Activated CD4-positive, alpha-beta T cell treated with anti-CD3 and anti-CD28 coated beads for 48 hours (primary cell): ENCODE measurements at regions not wholly inside any gene's neighbourhood (a gene's known extent, or its start where the extent isn't known, plus 50 kb on each side); places are given as distances from the start of the nearest gene placed in this dataset.
"Not testable (repeated sequence)": the region's sequence is repeated elsewhere in the genome, so short reads cannot be mapped to it uniquely, and the experiment has no call there.

Experiments
- DNase-seq: peaks from one replicate; pipeline ENCODE4 v3.0.0-alpha.2; 2020

DNA sequence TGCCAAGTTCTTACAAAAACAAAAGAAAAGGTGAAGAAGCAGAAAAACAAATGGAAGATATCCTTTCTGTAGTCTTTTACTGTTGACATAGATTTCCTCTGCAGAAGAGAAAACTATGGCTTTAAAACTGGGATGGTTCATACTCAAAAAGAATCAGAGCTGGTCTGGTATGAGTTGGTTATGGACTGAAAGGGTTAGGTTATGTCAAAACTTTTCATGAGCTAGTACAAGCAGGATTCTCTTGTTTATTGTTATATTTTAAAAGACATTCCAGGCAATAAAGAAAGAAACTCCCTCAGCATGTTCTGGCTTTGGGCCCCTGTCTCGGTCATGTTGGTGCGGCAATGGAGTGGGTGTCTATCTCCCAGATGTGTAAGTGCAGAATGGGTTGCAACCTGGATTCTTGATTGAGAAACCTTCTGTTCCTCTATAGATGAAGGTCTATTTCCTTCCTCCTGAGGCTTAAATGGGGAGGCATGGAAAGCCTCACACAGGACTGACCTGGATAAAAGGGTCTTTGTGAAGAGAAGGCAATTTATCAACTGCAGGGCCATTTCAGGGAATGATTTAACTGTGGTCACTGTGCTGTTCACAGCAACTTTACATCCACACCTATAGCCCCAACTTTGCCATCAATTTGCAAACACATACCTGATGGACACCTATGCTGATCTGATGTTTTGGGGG lies 209.6 kb upstream of the TNC start:
- DNase-seq = no peak

DNA sequence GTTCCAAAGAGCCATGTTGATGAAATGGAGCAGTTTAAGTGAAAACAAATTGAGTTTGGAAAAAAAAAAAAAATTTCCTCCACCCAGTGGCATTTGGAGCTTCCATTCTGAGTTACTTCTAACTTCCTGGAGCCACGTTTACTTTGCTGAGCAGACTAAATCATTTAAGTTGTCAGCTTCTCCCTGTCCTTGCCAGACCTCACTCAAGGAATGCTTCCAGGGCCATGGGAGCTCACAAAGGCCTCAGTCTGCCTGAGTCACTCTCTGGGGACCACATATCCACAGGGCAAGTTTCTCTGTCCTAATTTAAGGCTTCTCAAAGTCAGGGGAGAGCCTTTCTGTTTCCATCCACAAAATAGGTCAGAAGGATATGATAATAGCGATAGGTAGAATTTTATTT lies 210.3 kb upstream of the TNC start:
- no peak for DNase-seq

DNA sequence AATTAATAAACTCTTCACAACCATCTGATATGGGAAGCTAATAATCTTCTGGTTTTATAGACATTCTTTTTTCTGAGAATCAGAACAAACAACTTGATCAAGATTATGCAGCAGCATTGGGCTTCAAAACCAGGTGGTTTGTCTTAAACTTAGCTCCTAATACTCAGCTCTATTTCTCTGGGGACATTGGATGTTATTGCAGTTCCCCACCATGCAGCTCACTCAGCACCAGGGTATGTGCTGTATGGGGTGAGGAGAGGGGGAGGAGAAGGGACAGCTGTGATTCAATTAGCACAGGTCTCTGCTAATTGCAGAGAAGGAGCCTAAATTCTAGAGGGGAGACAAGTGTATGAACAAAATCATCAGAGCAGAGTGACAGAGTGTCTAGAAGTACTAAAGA lies 210.7 kb upstream of the TNC start:
- DNase-seq = no peak

DNA sequence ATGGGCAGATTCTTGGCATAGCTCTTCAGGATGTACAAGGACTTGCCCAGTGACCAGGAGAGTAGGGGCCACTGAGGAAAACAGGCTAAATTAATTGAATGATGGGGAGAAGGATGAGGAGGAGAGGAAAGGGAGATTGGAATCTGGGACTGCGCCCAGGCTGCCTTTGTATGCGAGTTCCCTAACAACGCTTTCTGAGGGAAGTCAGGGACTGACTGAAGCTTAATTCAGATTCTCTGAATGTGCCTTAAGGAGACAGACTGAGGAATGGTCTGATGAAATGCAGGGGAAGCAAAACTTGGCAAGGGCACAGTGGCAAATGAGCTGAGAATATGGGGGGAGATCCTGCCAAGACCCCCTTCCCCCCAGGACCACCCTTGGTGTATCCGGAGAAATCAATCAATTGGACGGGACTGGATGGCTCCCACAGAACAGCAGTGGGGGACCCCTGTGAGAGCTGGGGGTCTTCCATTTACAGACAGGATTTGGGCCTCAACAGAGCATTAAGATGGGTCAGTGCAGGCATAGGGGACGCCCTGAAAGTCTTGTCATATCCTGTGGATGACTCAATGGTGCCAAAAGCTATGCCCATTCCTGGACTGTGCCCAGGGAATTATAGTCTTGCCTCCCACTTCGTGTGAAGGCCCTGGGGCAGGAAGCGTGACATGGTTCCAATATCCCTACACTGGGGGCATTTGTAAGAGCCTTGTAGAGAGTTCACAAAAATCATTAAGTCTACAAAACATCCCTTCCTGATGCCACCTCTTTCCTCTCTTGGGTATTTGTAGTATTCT lies 215.5 kb upstream of the TNC start:
- DNase-seq = no peak

DNA sequence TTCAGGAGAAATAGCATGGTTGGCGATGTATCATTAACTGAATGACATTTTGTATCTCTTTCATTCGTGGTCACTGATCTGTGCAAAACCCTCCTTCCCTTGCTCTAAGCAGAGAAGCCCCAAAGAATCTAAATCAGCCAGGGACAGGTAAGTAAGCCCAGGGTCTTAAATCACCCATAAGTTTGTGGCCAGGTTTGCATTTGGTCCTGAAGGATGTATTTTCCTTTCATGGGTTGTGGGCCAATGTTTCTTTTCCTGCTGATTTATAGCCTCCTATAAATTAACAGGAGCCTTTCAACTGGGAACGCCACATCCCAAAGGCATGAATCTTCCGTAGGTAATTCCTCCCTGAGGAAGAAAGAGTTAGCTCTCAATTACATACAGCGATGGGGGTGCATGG lies 217.5 kb upstream of the TNC start:
- no peak for DNase-seq

DNA sequence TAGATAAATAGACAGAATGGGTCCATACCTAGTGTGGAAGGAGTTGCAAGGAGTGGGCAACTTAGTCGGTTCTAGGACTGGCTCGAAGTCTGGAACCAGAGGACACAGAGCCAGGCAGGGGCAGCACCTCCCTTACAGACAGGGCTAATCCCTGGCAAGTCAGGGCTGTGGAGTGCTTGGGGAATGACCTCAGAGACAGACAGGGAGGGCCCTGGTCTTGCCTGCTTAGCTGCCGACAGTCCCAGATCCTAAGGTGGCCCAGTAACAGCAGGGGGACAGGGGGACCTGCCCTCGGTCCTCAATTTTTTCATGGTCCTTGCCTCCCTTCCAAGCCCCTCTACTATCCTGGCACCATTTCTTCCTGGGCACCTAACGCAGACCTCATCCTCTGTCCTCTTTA lies 222.4 kb upstream of the TNC start:
- no peak for DNase-seq

DNA sequence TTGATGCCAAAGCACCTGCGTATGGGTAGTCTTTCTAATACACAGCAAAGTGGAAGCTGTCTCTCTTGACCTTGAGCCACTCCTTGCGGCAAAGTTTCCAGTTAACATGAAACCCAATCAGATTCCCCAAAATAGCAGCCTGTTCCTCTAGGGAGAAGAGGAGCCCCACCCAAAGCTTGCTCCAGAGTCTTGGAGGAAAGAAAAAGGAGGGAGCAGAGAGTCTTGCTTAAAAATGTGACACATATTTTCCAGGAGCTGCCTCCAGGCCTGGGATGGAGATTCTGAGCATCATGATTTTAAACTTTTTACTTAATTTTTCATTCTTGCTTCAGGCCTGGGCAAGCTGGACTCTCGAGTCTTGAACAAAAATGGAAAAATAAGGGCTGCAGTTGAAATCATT lies 223.5 kb upstream of the TNC start:
- DNase-seq = no peak

DNA sequence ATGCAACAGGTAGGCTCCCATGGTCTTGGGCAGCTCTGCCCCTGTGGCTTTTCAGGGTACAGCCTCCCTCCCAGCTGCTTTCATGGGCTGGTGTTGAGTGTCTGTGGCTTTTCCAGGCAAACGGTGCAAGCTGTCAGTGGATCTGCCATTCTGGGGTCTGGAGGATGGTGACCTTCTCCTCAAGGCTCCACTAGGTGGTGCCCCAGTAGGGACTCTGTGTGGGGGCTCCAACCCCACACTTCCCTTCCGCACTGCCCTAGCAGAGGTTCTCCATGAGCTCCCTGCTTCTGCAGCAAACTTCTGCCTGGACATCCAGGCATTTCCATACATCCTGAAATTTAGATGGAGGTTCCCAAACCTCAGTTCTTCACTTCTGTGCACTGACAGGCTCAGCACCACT lies 229.8 kb upstream of the TNC start:
- not testable (repeated sequence) for DNase-seq

DNA sequence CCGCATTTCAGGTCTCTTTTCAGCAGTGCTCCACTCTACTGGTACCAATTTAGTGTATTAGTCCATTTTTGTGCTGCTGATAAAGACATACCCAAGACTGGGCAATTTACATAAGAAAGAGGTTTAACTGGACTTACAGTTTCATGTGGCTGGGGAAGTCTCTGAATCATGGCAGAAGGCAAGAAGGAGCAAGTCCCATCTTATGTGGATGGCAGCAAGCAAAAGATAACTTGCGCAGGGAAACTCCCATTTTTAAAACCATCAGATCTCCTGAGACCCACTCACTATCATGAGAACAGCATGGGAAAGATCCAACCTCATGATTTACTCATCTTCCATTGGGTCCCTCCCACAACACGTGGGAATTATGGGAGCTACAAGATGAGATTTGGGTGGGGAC lies 231.0 kb upstream of the TNC start:
- DNase-seq = not testable (repeated sequence)

DNA sequence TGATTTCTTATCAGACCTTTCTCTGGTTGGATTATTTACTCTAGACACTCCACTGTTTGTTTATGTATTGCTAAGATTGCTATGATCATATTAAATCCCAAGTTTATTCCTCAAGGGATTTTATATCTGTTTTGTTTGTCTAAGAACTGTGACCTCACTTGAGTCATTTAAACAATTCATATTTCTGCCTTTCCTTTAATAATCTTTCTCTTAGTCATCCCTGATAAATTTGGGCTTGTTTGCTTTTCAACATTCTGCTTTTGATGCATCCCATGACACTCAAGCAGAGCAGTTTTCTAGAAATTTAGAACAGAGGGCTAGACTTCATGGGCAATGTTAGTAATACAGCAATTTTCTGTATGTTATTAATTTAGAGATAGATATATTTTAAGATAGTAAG lies 231.6 kb upstream of the TNC start:
- no peak for DNase-seq

DNA sequence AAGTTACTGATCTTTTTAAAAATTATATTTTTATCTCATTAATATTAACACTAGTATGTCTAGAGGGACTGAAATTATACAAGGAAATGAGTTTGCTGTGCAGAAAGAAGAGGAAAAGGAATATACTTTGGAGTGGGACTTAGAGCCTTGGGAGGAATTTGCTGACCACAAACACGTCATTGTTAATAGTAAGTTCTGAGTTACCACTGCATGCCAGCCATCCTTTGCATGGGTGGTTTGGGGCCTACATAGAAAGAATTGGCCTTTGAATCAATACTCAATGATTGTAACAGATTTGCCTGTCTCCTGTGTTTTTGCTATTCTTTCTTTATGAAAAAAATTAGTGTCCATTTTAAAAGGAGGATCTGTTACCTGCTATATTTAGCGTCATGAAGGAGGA lies 232.6 kb upstream of the TNC start:
- no peak for DNase-seq

DNA sequence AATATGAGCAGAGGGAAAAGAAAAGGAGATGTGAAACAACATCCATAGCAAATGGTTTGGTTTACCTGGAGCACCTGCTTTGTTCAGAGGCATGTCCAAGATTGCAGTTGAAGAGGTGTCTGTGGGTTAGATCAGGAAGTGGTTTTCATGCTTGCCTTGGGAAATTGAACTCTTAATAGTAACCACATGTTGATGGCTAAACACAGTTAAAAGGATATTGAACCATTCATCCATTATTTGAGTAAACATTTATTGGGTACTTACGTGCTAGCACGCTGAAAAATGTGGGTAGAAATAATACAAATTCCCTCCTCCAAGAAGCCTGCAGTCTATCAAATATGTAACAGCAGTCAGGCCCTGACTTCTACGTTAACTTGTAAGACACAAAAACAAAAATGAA lies 235.7 kb upstream of the TNC start:
- no peak for DNase-seq

DNA sequence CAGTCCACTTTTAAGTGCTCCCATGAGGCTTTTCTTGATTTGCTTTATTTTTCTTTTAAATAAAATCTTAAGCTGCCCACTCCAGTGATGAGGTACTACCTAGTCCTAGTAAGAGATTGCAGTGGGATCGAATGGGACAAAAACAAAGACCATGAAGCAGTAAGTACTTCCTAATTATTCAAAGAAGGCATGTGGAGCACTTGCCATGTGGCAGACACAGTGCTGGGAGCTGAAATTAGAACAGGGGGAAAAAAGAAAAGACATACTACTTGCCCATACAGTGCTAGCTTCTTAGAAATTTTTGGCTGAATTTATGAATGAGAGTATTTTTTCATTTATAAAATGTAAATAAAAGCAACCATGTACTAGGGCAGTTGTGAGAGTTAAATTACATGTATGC lies 239.9 kb upstream of the TNC start:
- DNase-seq = no peak

DNA sequence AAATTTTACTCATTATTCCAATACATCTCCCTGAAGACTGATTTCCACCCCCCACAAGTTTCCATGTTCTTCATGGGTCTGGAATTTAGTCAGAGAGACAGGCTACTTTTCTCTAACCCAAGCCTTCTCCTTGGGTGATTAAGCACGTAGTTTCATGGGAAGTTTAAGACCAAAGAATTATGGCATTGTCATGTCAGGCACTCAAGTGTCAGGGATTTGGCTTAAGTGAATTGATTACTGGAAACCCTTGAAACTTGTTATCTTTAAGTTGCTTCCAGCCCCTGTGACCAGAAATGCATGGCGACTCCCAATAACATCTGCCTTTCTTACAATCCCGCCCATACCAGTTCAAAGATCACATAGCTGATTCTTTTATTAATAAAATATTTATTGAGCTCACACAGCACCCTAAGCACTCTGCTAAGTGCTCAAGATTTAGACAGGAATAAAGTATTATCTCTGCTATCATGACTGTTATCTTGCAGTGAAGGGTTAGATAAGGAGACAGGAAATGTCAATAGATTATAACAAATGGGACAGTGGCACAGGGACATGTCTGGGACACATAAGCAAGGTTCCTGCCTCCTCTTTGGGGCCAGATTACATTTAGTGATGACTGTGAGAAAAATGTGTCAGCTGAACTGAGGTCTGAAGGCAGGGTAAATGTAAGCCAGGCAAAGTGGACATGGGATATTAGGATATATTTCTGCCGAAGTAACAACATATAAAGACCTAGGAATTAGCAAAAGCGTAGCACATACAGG lies 241.2 kb upstream of the TNC start:
- no peak for DNase-seq

DNA sequence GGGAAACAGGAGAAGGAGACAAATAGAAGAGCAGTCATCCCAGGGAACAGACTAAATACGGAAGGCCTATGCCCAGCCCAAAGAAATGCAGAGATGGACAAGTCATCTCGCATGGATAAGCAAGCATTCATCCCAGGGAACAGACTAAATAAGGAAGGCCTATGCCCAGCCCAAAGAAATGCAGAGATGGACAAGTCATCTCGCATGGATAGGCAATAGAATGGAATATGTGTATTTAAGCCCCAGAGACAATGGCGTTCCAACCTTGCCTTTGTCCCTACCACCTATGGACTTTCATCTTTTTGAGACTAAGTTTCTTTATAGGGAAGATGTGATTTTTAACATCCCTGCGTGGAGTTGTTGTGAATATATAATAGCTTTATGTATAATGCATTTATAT lies 242.2 kb upstream of the TNC start:
- DNase-seq = no peak

DNA sequence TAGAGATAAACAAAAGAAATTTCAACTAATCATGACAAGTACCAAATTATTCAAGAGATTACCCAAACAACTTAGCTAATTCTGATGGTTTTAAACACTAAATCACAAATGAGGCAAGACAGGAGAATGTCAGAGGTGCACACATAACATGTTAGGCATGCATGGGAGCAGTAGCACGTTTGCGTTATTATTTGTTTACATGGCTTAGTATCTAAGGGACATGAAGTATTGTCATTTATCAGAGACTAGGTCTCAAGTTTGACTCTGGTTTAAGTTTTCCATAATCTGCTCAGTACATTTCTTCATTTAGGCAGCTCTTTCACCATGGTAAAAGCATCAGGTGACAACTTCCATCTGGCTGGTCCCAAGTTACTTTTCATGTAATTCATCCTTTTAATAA lies 244.1 kb upstream of the TNC start:
- no peak for DNase-seq

DNA sequence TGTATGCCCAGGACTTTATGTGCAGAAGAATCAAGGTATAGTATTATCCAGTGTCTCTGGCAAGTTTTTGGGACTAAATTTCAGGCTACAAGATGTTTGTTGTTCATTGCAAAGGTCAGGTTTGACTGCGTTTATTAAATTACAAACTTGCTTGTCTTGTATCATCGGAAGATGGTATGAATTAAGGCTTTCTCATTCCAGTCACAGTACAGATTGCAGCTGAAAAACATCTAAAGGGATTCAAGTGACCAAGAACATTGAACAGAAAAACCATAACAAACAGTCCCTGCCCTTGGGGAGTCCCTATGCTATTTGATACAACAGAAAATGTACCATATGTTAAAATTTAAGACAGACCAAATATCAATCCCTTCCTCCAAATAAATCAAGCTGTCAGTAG lies 244.7 kb upstream of the TNC start:
- no peak for DNase-seq

DNA sequence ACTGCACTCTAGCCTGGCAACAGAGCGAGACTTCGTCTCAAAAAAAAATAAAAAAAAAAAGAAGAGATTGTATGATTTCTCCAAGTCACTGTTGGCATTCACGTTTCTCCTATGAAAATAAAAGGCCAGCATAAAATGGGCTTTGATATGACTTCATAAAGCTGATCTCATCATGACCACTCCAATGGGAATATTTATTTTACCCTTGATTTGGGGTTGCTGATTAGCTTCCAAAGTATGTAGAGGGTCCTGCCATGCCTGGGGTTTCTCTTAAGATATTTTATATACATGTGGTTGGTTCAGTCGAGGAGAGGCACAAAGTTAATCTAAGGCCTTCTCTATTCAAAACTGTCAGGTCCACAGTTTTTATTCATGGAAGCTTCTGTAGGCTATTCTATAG lies 247.0 kb upstream of the TNC start:
- no peak for DNase-seq

DNA sequence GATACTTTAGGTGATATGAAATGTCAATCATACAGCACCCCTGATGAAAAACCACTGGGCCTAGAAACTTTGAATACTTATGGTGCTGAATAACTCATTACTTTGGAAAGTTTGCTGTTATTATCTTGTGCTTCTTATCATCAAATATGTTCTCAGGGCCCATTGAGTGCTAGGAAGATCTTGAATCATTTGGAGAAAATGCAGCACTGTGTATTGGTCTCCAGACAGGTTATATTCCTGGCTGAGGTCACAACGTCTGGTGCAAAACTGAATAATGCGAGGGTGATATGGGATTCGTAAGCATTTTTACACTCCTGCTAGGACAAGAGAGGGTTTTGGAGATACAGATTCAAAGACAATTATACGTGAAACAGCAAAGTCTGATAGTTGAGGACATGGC lies 249.4 kb upstream of the TNC start:
- no peak for DNase-seq

DNA sequence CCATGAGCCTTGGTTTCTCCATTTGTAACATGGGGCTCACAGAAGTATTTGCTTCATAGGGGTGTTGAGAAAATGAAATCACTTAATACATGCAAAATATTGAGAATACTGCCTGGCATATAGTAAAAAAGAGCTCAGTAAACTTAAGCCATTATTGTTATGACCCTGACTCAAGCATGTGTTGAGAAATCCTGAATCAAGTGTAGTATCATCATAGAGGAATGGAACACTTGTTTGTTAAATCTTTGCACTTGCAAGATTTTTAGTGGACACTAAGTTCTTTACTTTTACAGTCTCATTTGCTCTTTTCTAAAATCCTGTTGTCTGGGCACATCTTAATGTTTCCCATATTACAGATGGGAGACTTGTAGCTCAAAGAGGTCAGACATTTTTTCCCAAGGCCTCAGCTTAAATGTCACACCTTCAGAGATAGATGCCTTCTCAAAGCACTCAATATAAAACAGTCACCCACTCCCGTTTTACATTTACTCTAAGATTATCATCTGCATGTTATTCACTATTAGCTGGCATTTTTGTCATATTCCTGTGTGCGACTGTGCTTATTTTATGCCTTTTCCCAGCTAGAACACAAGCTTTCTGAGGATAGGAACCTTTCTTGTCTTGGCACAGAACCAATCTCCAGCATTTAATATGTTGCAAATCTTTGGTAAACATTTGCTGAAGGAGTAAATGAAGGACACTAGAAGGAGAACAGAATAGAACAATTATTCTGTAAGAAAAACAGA lies 250.0 kb upstream of the TNC start:
- no peak for DNase-seq

DNA sequence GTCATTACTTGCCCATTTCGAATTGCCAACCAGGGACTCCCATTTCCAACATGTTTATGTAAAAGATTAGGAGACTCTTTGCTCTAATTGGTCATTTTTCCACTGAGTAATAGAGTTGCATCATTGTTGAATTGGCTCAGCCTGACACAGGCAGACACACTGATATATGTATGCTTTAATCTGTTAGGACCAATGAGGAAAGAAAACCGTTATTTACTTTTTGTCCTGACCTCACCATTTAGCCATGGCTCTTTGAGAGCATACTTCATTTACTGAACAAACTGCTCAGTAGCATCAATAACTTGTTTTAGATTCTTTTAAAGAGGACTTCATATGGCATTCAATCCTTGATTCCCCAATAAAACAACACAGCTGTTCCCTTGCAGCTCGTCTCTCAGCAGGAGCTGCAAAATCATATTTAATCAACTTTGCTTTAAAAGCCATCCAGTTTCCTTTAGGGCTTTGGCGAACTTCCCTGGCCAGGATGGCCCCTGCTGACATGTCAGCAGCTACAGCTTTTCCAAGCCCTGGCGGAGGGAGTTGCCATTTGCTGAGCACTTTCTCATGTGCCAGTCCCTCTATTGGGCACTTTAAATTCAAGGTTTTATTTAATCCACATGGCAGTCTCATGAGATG lies 251.5 kb upstream of the TNC start:
- DNase-seq = no peak

DNA sequence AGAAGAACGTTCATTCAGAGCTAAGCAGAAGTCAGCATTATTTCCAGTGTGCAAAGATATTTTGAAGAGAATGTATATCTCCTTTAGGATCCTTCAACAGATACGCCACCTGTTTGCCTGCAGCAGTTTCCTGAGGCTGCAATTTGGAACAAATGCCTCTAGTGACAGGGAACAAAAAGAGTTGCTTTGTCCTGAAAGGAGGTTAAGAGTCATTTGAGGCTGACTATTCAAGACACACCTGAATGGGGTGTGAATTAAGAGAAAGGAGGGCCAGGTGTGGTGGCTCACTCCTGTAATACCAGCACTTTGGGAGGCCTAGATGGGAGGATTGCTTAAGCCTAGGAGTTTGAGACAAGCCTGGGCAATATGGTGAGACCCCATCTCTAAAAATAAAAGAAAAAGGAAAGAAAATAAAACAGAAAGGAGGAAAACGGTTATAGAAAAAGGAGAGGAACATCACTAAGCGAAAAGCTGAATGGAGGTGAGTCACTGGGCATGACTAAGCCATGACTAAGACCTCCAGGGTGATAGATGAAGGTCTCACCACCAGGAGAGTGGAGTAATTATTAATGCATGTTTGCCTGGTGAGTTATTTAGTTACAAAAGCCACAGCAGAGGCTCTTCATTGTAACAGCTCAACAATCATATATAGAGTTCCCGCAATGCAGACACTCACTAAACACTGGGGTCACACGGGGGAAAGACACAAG lies 255.2 kb upstream of the TNC start:
- peak; percentile 62 for DNase-seq
